SK-N-MC (cell line): ENCODE measurements at regions not wholly inside any gene's neighbourhood (a gene's known extent, or its start where the extent isn't known, plus 50 kb on each side); places are given as distances from the start of the nearest gene placed in this dataset.

Experiments
- EZH2 ChIP-seq: fragments of 200-600 bp; sonication (generic); IDR thresholded peaks from one replicate; pipeline ENCODE4 v1.6.1; 2017; ENCODE audit warnings: antibody characterized with exemption
- FOXP2 ChIP-seq: optimal IDR thresholded peaks from 2 replicates; pipeline ENCODE3; 2011; ENCODE audit warnings: mild to moderate bottlenecking, moderate library complexity; ENCODE audit not compliant: insufficient read depth; ENCODE audit errors: extremely low read length, control extremely low read depth
- POLR2AphosphoS5 ChIP-seq: IDR thresholded peaks from 2 replicates; pipeline ENCODE4 v1.6.1; 2012; ENCODE audit warnings: mild to moderate bottlenecking, low read depth, low read length, borderline replicate concordance

DNA sequence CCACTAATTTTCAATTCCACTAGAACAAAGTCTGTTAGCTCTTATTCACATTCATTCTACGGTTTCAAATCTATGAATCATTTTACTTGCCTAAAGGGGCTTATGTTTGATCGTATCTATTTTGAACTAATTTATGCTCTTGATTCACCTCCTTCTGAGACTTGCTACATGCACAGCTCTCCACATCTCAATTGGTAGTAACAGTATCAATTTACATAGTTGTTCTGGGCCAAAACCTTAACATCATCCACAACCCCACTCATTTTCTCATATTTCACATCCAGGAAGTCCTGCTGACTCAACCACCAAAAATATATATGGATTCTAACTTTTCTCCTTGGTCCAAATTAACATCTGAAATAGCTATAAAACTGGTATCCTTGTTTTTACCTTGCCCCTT is 208.6 kb downstream of the RASSF9 start:
- TF ChIP-seq EZH2 (no peak), POLR2AphosphoS5 (no peak; the same call in 1 of the 2 replicates), FOXP2 (no peak)
